RWPE2 (cell line): ENCODE measurements at regions not wholly inside any gene's neighbourhood (a gene's known extent, or its start where the extent isn't known, plus 50 kb on each side); places are given as distances from the start of the nearest gene placed in this dataset.

Source experiments
- ATAC-seq: fragments of 200-7000 bp; cut with Tn5 transposase; 3 replicates; pipeline ENCODE4 v1.9.1; 2021; ENCODE audit warnings: low read depth
- DNase-seq: peaks from one replicate; pipeline ENCODE4 v3.0.0-alpha.2; 2020; ENCODE audit warnings: low spot score
- H3K27ac ChIP-seq: fragments of 450-650 bp; 2 replicates; pipeline ENCODE4 v1.5.1; 2017; ENCODE audit warnings: mild to moderate bottlenecking; ENCODE audit not compliant: poor library complexity, severe bottlenecking
- H3K27me3 ChIP-seq: fragments of 250-450 bp; sonication (Bioruptor Pico); 2 replicates; pipeline ENCODE4 v1.5.1; 2021; ENCODE audit warnings: mild to moderate bottlenecking, moderate library complexity; ENCODE audit not compliant: insufficient read depth, poor library complexity, severe bottlenecking
- H3K36me3 ChIP-seq: fragments of 250-450 bp; sonication (Bioruptor Pico); 2 replicates; pipeline ENCODE4 v1.5.1; 2020; ENCODE audit warnings: low read depth, mild to moderate bottlenecking, moderate library complexity
- H3K4me1 ChIP-seq: fragments of 250-450 bp; sonication (Bioruptor Pico); 2 replicates; pipeline ENCODE4 v1.5.1; 2021; ENCODE audit warnings: mild to moderate bottlenecking, moderate library complexity; ENCODE audit not compliant: insufficient read depth, poor library complexity, severe bottlenecking
- H3K4me3 ChIP-seq: fragments of 250-450 bp; sonication (Bioruptor Pico); 2 replicates; pipeline ENCODE4 v1.5.1; 2021; ENCODE audit warnings: mild to moderate bottlenecking, moderate library complexity; ENCODE audit not compliant: severe bottlenecking
- H3K9me3 ChIP-seq: fragments of 250-450 bp; sonication (Bioruptor Pico); 2 replicates; pipeline ENCODE4 v1.5.1; 2021; ENCODE audit warnings: mild to moderate bottlenecking, moderate library complexity; ENCODE audit not compliant: severe bottlenecking
- CTCF ChIP-seq: fragments of 450-650 bp; IDR thresholded peaks from one replicate; pipeline ENCODE4 v1.5.1; 2017; ENCODE audit warnings: mild to moderate bottlenecking, moderate library complexity; ENCODE audit not compliant: poor library complexity, severe bottlenecking

DNA sequence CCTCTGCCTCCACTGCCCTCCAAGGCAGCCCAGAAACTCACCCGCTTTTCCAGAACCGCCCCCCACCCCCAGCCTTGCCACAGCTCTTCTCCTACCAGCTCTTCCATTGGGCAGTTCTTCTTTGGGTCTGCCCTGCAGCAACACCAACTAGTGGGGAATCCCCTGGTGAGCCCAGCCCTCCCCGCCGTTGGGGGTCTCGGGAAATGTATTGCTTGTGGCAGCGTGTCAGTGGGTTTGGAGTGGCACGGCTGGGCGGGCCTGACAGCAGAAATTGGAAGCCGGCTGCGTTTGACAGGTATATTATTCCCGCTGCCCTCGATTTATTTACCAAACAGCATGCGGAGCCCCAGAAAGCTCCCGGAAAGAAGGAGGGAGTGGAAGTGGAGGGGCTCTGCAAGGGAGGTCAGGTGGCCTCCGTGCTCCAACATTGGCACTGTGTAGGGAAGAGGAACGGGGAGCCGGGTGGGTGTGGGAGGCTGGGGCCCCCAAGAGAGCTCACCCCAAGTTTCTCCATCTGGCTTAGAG, 65.2 kb upstream of the NECTIN1 start:
- H3K36me3 ChIP-seq: no peaks in the 10 kb centered on the region
- H3K27me3 ChIP-seq: no peaks in the 10 kb centered on the region
- no peak for TF ChIP-seq CTCF
- H3K4me1 ChIP-seq: peaks cover 6% of the 10 kb centered on the region
- DNase-seq (no peak), ATAC-seq (no peak)
- H3K9me3 ChIP-seq: no peaks in the 10 kb centered on the region
- H3K4me3 ChIP-seq: no peak overlapping the region
- no peak overlapping the region for H3K27ac ChIP-seq

- ATAC-seq (no peak), DNase-seq (no peak)
- H3K27me3 ChIP-seq: no peaks in the 10 kb centered on the region
- no peaks in the 10 kb centered on the region for H3K9me3 ChIP-seq
- H3K27ac ChIP-seq: no peak overlapping the region
- peaks cover 6% of the 10 kb centered on the region for H3K4me1 ChIP-seq
- no peak overlapping the region for H3K4me3 ChIP-seq
- no peaks in the 10 kb centered on the region for H3K36me3 ChIP-seq
- no peak for TF ChIP-seq CTCF
Measured at GRCh38 chr11:119793335-119793984, 64.5 kb upstream of the NECTIN1 start.

DNA sequence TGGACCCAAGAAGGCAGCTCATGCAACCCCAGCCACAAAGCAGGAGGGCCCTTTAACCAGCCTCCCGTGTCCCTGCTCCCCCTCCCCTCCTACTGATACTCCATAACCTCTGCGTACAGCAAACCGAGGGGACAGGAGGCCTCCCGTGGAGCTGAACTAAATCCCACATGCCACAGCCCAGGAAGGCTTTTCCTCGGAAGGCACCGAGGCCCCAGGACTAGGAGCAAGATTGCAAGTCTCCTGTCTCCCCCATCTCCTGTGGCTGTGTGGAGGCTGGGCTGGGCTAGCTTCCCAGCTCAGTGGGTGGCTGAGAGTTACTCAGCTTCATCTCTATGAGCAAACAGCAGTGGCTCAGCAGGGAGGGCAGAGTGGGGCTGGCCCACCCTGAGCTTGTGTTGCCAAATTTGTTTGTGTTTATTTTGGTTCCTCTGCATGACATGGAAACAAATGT, 62.7 kb upstream of the NECTIN1 start:
- H3K4me1 ChIP-seq: peaks cover 6% of the 10 kb centered on the region
- no peak for ATAC-seq

DNA sequence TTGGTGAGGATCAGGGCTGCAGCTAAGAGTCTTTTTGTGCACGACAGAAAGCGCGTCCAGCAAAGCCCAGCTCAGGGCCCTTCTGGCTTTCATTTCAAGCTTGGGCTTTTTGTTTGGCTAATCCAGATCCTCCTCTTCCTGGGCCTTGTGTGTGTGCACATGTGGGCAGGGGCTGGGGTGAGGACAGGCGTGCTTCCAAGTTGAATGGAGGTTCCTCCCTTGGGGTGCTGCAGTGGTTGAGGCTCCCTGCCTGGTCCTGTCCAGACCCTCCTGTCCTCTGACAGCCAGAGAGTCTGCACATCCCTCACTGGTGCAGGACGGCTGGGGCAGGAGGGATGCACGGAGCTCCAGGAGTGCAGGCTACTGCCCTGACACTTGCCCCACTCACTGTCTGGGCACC, 62.0 kb upstream of the NECTIN1 start:
- H3K27me3 ChIP-seq: no peaks in the 10 kb centered on the region
- DNase-seq (peak; percentile 37), ATAC-seq (no peak)
- no peak overlapping the region for H3K4me3 ChIP-seq
- no peaks in the 10 kb centered on the region for H3K36me3 ChIP-seq
- no peak overlapping the region for H3K27ac ChIP-seq
- no peak for TF ChIP-seq CTCF
- no peaks in the 10 kb centered on the region for H3K9me3 ChIP-seq
- peaks cover 6% of the 10 kb centered on the region for H3K4me1 ChIP-seq

More for the DNA sequence above, 62.7 kb upstream of the NECTIN1 start:
- no peak overlapping the region for H3K4me3 ChIP-seq
- no peaks in the 10 kb centered on the region for H3K27me3 ChIP-seq
- TF ChIP-seq CTCF: no peak
- no peaks in the 10 kb centered on the region for H3K9me3 ChIP-seq
- H3K27ac ChIP-seq: no peak overlapping the region
- H3K36me3 ChIP-seq: no peaks in the 10 kb centered on the region
- peak; percentile 41 for DNase-seq

DNA sequence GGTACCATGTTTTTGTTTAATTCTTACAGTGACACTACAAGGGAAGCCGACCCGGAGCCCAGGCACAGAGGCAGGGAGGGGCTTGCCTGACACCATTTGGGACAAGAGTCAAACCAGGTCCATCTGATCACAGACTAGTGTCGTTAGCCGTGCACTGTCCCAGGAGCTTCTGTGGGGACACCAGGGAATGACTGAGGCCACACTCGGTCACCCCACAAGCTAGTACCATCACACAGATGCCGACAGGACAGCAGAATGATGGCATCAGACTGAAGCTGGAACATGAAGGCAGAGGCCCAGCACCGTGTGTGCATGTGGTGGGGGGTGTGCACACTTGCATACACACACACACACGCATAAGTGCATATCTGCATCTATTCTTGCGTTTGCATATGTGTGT, 61.5 kb upstream of the NECTIN1 start:
- DNase-seq: peak; percentile 23
- Histone ChIP-seq H3K27ac (no peak overlapping the region), H3K27me3 (no peaks in the 10 kb centered on the region), H3K4me3 (no peak overlapping the region), H3K36me3 (no peaks in the 10 kb centered on the region), H3K4me1 (peaks cover 5% of the 10 kb centered on the region), H3K9me3 (no peaks in the 10 kb centered on the region)
- ATAC-seq: no peak
- TF ChIP-seq CTCF: no peak
